CD14-positive monocyte (primary cell): ENCODE measurements at regions not wholly inside any gene's neighbourhood (a gene's known extent, or its start where the extent isn't known, plus 50 kb on each side); places are given as distances from the start of the nearest gene placed in this dataset.

Experiments used
- DNase-seq, 3 donors: peaks; one replicate each; pipeline ENCODE4 v3.0.0-alpha.2; 2011 to 2022
- H2AFZ ChIP-seq: 2 replicates; pipeline ENCODE4 v1.6.0; 2012; ENCODE audit warnings: mild to moderate bottlenecking, low read depth, low read length, inconsistent platforms; ENCODE audit not compliant: insufficient read depth, poor library complexity, severe bottlenecking
- H3K27ac ChIP-seq, 2 donors: 1 replicate in 1 of 2; 2 replicates in 1 of 2; pipeline ENCODE4 v1.5.1; 2012 to 2013; ENCODE audit warnings: low read length in 2 of 2, control low read depth in 1 of 2, inconsistent platforms in 1 of 2, low read depth in 1 of 2, mild to moderate bottlenecking in 1 of 2
- H3K27me3 ChIP-seq, 2 donors: one replicate each; pipeline versions ENCODE4 v1.6.0 to v1.6.1; 2011 to 2013; ENCODE audit warnings: low read length in 2 of 2; ENCODE audit not compliant: control insufficient read depth in 2 of 2, insufficient read depth in 2 of 2
- H3K36me3 ChIP-seq, 2 donors: replicated peaks in 1 of 2; 1 replicate in 1 of 2; 2 replicates in 1 of 2; pipeline versions ENCODE4 v1.5.1 to v1.6.1; 2012 to 2013; ENCODE audit warnings: low read length in 2 of 2, control low read depth in 1 of 2, inconsistent platforms in 1 of 2, mild to moderate bottlenecking in 1 of 2; ENCODE audit not compliant: insufficient read depth in 2 of 2, control insufficient read depth in 1 of 2
- H3K4me1 ChIP-seq, 2 donors: 1 replicate in 1 of 2; 2 replicates in 1 of 2; pipeline versions ENCODE4 v1.5.1 to v1.6.1; 2012 to 2013; ENCODE audit warnings: low read length in 2 of 2, control low read depth in 1 of 2, inconsistent platforms in 1 of 2, mild to moderate bottlenecking in 1 of 2, moderate library complexity in 1 of 2; ENCODE audit not compliant: insufficient read depth in 2 of 2, control insufficient read depth in 1 of 2
- H3K4me2 ChIP-seq: replicated peaks from 2 replicates; pipeline ENCODE3; 2012; ENCODE audit warnings: low read length, moderate library complexity, mild to moderate bottlenecking; ENCODE audit not compliant: poor library complexity, severe bottlenecking; ENCODE audit errors: extremely low read depth
- H3K4me3 ChIP-seq, 3 experiments: fragments of 200-600 bp in 1 of 3; sonication (generic) in 1 of 3; replicated peaks in 1 of 3; 1 replicate in 2 of 3; 2 replicates in 1 of 3; pipeline ENCODE4 v1.5.1; 2011 to 2013; ENCODE audit warnings: low read length in 3 of 3, mild to moderate bottlenecking in 3 of 3, control low read depth in 2 of 3, low read depth in 2 of 3, inconsistent platforms in 1 of 3, moderate library complexity in 1 of 3
- H3K79me2 ChIP-seq: 2 replicates; pipeline ENCODE4 v1.6.0; 2012; ENCODE audit warnings: mild to moderate bottlenecking, control low read depth, inconsistent platforms, low read length, moderate library complexity; ENCODE audit not compliant: insufficient read depth
- H3K9ac ChIP-seq: 2 replicates; pipeline ENCODE4 v1.6.0; 2017; ENCODE audit warnings: low read length, mild to moderate bottlenecking; ENCODE audit not compliant: insufficient read depth, poor library complexity, severe bottlenecking
- H3K9me3 ChIP-seq, 2 donors: replicated peaks in 1 of 2; 1 replicate in 1 of 2; 2 replicates in 1 of 2; pipeline versions ENCODE4 v1.5.1 to v1.6.1; 2012 to 2013; ENCODE audit warnings: low read length in 2 of 2, control low read depth in 1 of 2; ENCODE audit not compliant: control insufficient read depth in 1 of 2, insufficient read depth in 1 of 2
- H4K20me1 ChIP-seq: 2 replicates; pipeline ENCODE4 v1.6.0; 2012; ENCODE audit warnings: mild to moderate bottlenecking, low read length, control low read depth, moderate library complexity; ENCODE audit not compliant: insufficient read depth
- H3K27ac Mint-ChIP-seq, 7 donors: one replicate each; pipeline ENCODE4 v1.8.0; 2020; ENCODE audit warnings: mild to moderate bottlenecking in 7 of 7, mixed read lengths in 7 of 7, moderate library complexity in 6 of 7, inconsistent platforms in 2 of 7
- H3K27me3 Mint-ChIP-seq, 3 donors: one replicate each; pipeline ENCODE4 v1.8.0; 2021 to 2022; ENCODE audit warnings: low read depth in 3 of 3, mild to moderate bottlenecking in 3 of 3, mixed read lengths in 3 of 3, moderate library complexity in 3 of 3, inconsistent platforms in 1 of 3
- H3K36me3 Mint-ChIP-seq, 2 donors: one replicate each; pipeline ENCODE4 v1.8.0; 2020; ENCODE audit warnings: mixed read lengths in 2 of 2, inconsistent platforms in 1 of 2, mild to moderate bottlenecking in 1 of 2
- H3K4me1 Mint-ChIP-seq: one replicate; pipeline ENCODE4 v1.8.0; 2020; ENCODE audit warnings: mild to moderate bottlenecking, mixed read lengths
- H3K4me3 Mint-ChIP-seq, 2 donors: one replicate each; pipeline ENCODE4 v1.8.0; 2020; ENCODE audit warnings: mild to moderate bottlenecking in 2 of 2, mixed read lengths in 2 of 2, moderate library complexity in 1 of 2
- H3K9me3 Mint-ChIP-seq, 7 donors: one replicate each; pipeline ENCODE4 v1.8.0; 2020 to 2022; ENCODE audit warnings: mixed read lengths in 7 of 7, mild to moderate bottlenecking in 6 of 7, moderate library complexity in 6 of 7, inconsistent platforms in 2 of 7
- WGBS: methylation state at CpG from one replicate; pipeline ENCODE4 v1.1.5; 2013; ENCODE audit warnings: missing lambda C conversion rate; ENCODE audit not compliant: insufficient coverage; 5-methylcytosine and 5-hydroxymethylcytosine counted together
- intact Hi-C, 2 donors: fragments of 100-400 bp; cut with micrococcal nuclease; formaldehyde crosslinking; loops; one replicate each; pipeline versions ENCODE4 v1.15.0 to v1.15.1; 2023
- TF ChIP-seq, protein P1 (sequence below): fragments of 200-600 bp; IDR thresholded peaks from one replicate; pipeline ENCODE4 v1.8.0; 2022; ENCODE audit warnings: antibody characterized with exemption, mild to moderate bottlenecking

DNA sequence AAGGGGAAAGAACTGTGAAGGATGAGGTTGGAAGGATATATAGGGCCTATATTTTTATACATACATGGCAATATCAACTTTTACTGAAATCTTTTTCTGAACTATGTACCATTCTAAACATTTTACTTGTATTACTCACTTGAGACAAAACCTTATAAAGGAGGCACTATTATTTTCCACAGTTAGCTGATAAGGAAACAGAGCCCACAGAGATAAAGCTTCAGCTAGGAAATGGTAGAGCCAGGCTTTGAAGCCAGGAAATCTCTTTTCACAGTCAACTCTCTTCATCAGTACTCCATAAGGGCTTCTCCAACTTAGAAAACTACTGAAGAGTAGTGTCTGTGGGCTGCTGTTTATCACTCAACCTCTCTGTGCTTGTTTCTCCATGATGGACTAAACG lies 613.7 kb downstream of the PRELID2 start:
- Mint-ChIP-seq H3K27ac (no peak overlapping the region), H3K9me3 (no peaks in the 10 kb centered on the region), H3K4me3 (no peak overlapping the region), H3K4me1 (no peaks in the 10 kb centered on the region), H3K27me3 (peaks cover 0 to under 1% (median 0%) of the 10 kb centered on the region in 3 donors), H3K36me3 (no peaks in the 10 kb centered on the region)
- DNase-seq, result no peak
- no peaks in the 10 kb centered on the region for H3K4me1 ChIP-seq
- H3K27ac ChIP-seq, result no peak overlapping the region
- H3K4me2 ChIP-seq, result no peak overlapping the region
- H3K27me3 ChIP-seq, result no peaks in the 10 kb centered on the region
- H2AFZ ChIP-seq, result no peak overlapping the region
- H4K20me1 ChIP-seq, result no peaks in the 10 kb centered on the region
- TF ChIP-seq, protein P1, sequence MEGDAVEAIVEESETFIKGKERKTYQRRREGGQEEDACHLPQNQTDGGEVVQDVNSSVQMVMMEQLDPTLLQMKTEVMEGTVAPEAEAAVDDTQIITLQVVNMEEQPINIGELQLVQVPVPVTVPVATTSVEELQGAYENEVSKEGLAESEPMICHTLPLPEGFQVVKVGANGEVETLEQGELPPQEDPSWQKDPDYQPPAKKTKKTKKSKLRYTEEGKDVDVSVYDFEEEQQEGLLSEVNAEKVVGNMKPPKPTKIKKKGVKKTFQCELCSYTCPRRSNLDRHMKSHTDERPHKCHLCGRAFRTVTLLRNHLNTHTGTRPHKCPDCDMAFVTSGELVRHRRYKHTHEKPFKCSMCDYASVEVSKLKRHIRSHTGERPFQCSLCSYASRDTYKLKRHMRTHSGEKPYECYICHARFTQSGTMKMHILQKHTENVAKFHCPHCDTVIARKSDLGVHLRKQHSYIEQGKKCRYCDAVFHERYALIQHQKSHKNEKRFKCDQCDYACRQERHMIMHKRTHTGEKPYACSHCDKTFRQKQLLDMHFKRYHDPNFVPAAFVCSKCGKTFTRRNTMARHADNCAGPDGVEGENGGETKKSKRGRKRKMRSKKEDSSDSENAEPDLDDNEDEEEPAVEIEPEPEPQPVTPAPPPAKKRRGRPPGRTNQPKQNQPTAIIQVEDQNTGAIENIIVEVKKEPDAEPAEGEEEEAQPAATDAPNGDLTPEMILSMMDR, result no peak
- no peaks in the 10 kb centered on the region for H3K79me2 ChIP-seq
- H3K4me3 ChIP-seq, result no peak overlapping the region
- H3K36me3 ChIP-seq, result no peaks in the 10 kb centered on the region
- H3K9me3 ChIP-seq, result no peaks in the 10 kb centered on the region
- H3K9ac ChIP-seq, result no peak overlapping the region
- WGBS, result no CpG with 5 or more reads among the region's 1 CpG
- intact Hi-C loops, result no loop called here

DNA sequence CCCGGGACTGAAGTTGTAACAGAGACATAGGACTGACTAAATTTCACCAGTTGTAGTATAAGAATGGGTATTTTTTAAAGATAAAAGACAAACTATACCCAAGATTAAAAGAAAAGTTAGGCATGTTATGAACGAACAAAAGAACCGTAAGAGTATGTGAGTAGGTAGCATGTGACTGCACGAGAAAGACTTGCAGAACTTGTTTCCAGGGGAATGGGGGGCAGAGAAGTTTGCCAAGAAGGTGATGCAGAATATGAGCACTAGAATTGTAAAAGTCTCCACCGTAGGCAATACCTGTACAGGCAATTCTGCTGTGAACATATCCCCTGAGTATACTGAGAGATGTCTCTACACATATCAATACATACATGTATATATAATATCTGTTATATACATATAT lies 614.7 kb downstream of the PRELID2 start:
- peaks cover 0 to 2% (median 0%) of the 10 kb centered on the region in 7 donors for H3K9me3 Mint-ChIP-seq
- H3K4me2 ChIP-seq, result no peak overlapping the region
- no peaks in the 10 kb centered on the region for H3K79me2 ChIP-seq
- H4K20me1 ChIP-seq, result no peaks in the 10 kb centered on the region
- no peak overlapping the region for H3K27ac Mint-ChIP-seq
- no peaks in the 10 kb centered on the region for H3K36me3 Mint-ChIP-seq
- no peaks in the 10 kb centered on the region for H3K27me3 ChIP-seq
- WGBS, result no CpG with 5 or more reads among the region's 5 CpGs
- no peak overlapping the region for H3K9ac ChIP-seq
- H3K9me3 ChIP-seq, result no peaks in the 10 kb centered on the region
- TF ChIP-seq, protein P1, result no peak
- peaks cover 0 to 1% (median 0%) of the 10 kb centered on the region in 3 donors for H3K27me3 Mint-ChIP-seq
- H2AFZ ChIP-seq, result no peak overlapping the region
- intact Hi-C loops, result no loop called here
- no peak for DNase-seq
- no peaks in the 10 kb centered on the region for H3K36me3 ChIP-seq
- H3K4me3 ChIP-seq, result no peak overlapping the region
- no peak overlapping the region for H3K27ac ChIP-seq
- H3K4me1 Mint-ChIP-seq, result no peaks in the 10 kb centered on the region
- H3K4me3 Mint-ChIP-seq, result no peak overlapping the region
- H3K4me1 ChIP-seq, result no peaks in the 10 kb centered on the region
